ENCODE measurements at regions not wholly inside any gene's neighbourhood (a gene's known extent, or its start where the extent isn't known, plus 50 kb on each side); places are given as distances from the start of the nearest gene placed in this dataset.
A peak's percentile ranks its signal among the peaks of the same experiment; 100 is the strongest.

- no peak for DNase-seq (ENCODE audit: low read depth)
These were observed 268.2 kb downstream of the PTEN start for GRCh38 chr10:88131511-88132139.

GRCh38 chr10:88136712-88137111 lies 273.3 kb downstream of the PTEN start:
- no peak for DNase-seq (ENCODE audit: low read depth)

- no peak for DNase-seq (ENCODE audit: low read depth)
These were observed 275.0 kb downstream of the PTEN start for GRCh38 chr10:88138319-88138848.

GRCh38 chr10:88147000-88147798 lies 283.8 kb downstream of the PTEN start:
- no peak for DNase-seq (ENCODE audit: low read depth)

- no peak for DNase-seq (ENCODE audit: low read depth)
These were observed 286.5 kb downstream of the PTEN start for GRCh38 chr10:88149906-88150305.

- DNase-seq (ENCODE audit: low read depth), result no peak
These were observed 286.9 kb downstream of the PTEN start for GRCh38 chr10:88150339-88150738.

GRCh38 chr10:88152728-88153133 lies 289.3 kb downstream of the PTEN start:
- peak; percentile 19 for DNase-seq (ENCODE audit: low read depth)

- no peak for DNase-seq (ENCODE audit: low read depth)
These were observed 291.3 kb downstream of the PTEN start for GRCh38 chr10:88154596-88155250.

GRCh38 chr10:88156341-88156740 lies 292.9 kb downstream of the PTEN start:
- DNase-seq (ENCODE audit: low read depth), result no peak

GRCh38 chr10:88157981-88158465 lies 294.6 kb downstream of the PTEN start:
- DNase-seq (ENCODE audit: low read depth), result no peak

- no peak for DNase-seq (ENCODE audit: low read depth)
These were observed 295.2 kb downstream of the PTEN start for GRCh38 chr10:88158526-88159122.

GRCh38 chr10:88159127-88159829 lies 295.9 kb downstream of the PTEN start:
- no peak for DNase-seq (ENCODE audit: low read depth)

- no peak for DNase-seq (ENCODE audit: low read depth)
These were observed 297.6 kb downstream of the PTEN start for GRCh38 chr10:88161070-88161469.

GRCh38 chr10:88161756-88162155 lies 298.3 kb downstream of the PTEN start:
- DNase-seq (ENCODE audit: low read depth), result no peak

- no peak for DNase-seq (ENCODE audit: low read depth)
These were observed 299.4 kb downstream of the PTEN start for GRCh38 chr10:88162852-88163251.

GRCh38 chr10:88163572-88163971 lies 300.1 kb downstream of the PTEN start:
- no peak for DNase-seq (ENCODE audit: low read depth)

GRCh38 chr10:88164471-88164870 lies 301.0 kb downstream of the PTEN start:
- DNase-seq (ENCODE audit: low read depth), result no peak

- no peak for DNase-seq (ENCODE audit: low read depth)
These were observed 302.4 kb downstream of the PTEN start for GRCh38 chr10:88165849-88166271.

GRCh38 chr10:88168171-88169036 lies 305.0 kb downstream of the PTEN start:
- no peak for DNase-seq (ENCODE audit: low read depth)

- no peak for DNase-seq (ENCODE audit: low read depth)
These were observed 305.6 kb downstream of the PTEN start for GRCh38 chr10:88169037-88169319.

GRCh38 chr10:88170628-88171027 lies 307.2 kb downstream of the PTEN start:
- no peak for DNase-seq (ENCODE audit: low read depth)

Measured in stimulated activated CD4-positive, alpha-beta T cell treated with anti-CD3 and anti-CD28 coated beads, Interleukin-2, amount 100 ng/mL, for 4 hours (primary cell).